Transverse colon (tissue), 4 donors: ENCODE measurements at regions not wholly inside any gene's neighbourhood (a gene's known extent, or its start where the extent isn't known, plus 50 kb on each side); places are given as distances from the start of the nearest gene placed in this dataset.

ENCODE experiments used
- CTCF ChIP-seq, 5 experiments: fragments of 200-600 bp in 3 of 5; fragments of 450-650 bp in 2 of 5; sonication (generic) in 3 of 5; IDR thresholded peaks; 1 replicate in 2 of 5; 2 replicates in 3 of 5; pipeline ENCODE4 v1.5.1; 2016 to 2017; ENCODE audit warnings: antibody characterized with exemption in 5 of 5, inconsistent platforms in 3 of 5, mild to moderate bottlenecking in 2 of 5, moderate library complexity in 1 of 5
- EP300 ChIP-seq: sonication (generic); formaldehyde crosslinking; IDR thresholded peaks from one replicate; pipeline ENCODE4 v1.6.1; 2017; ENCODE audit warnings: antibody characterized with exemption, low read depth
- POLR2A ChIP-seq: fragments of 450-650 bp; IDR thresholded peaks from one replicate; pipeline ENCODE4 v1.6.1; 2016; ENCODE audit warnings: antibody characterized with exemption, mild to moderate bottlenecking, moderate library complexity
- POLR2AphosphoS5 ChIP-seq, 3 donors: sonication (generic); formaldehyde crosslinking; IDR thresholded peaks; one replicate each; pipeline ENCODE4 v1.6.1; 2016; ENCODE audit warnings: antibody characterized with exemption in 3 of 3

- no peak for TF ChIP-seq POLR2AphosphoS5 (IDR thresholded peaks at IDR 0.05)
- no peak for TF ChIP-seq CTCF (IDR thresholded peaks at IDR 0.05)
- TF ChIP-seq EP300 = no peak
- no peak for TF ChIP-seq POLR2A
Observed at GRCh38 chr6:28653876-28654275, 128.2 kb downstream of the GPX5 start.
